Left ventricle myocardium inferior (tissue), 1 donor: ENCODE measurements at regions not wholly inside any gene's neighbourhood (a gene's known extent, or its start where the extent isn't known, plus 50 kb on each side); places are given as distances from the start of the nearest gene placed in this dataset.

Source experiments
- DNase-seq: peaks from one replicate; pipeline ENCODE4 v3.0.0-alpha.2; 2020
- H3K27ac ChIP-seq: fragments of 200-600 bp; replicated peaks from 2 replicates; pipeline ENCODE4 v1.8.0; 2021
- H3K27me3 ChIP-seq: fragments of 200-600 bp; 2 replicates; pipeline ENCODE4 v1.8.0; 2021; ENCODE audit warnings: low read depth
- H3K36me3 ChIP-seq: fragments of 200-600 bp; 2 replicates; pipeline ENCODE4 v1.8.0; 2021
- H3K4me1 ChIP-seq: fragments of 200-600 bp; 2 replicates; pipeline ENCODE4 v1.8.0; 2021
- H3K4me3 ChIP-seq: fragments of 200-600 bp; 2 replicates; pipeline ENCODE4 v1.8.0; 2021; ENCODE audit warnings: mild to moderate bottlenecking, moderate library complexity
- H3K9me3 ChIP-seq: fragments of 200-600 bp; replicated peaks from 2 replicates; pipeline ENCODE4 v1.8.0; 2021
- CTCF ChIP-seq: fragments of 200-600 bp; IDR thresholded peaks from 2 replicates; pipeline ENCODE4 v1.8.0; 2021; ENCODE audit warnings: antibody characterized with exemption, mild to moderate bottlenecking, borderline replicate concordance
- intact Hi-C: fragments of 100-400 bp; cut with micrococcal nuclease; formaldehyde crosslinking; loops from one replicate; pipeline ENCODE4 v1.11.0; 2022
- donor health status: DM: no; HTN: yes; CAD: no; lungs with severe emphysema.

DNA sequence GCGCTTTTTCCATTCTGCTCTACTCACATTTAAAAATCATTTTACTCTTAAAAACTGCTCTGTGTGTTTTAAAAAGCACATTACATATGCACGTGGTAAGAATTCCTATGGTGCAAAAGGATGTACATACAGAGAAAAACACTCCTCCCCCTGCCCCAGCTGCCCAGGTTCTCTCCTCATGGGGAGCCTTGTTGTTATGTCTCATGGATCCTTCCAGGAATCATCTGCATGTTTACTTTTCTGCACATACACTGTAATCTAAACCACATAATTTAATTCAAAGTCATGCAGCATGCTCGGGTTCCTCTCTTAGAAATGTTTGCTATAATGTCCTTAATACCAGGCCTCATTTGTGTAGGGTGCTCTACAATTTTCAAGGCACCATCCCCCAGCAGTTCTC lies 243.3 kb downstream of the LOXHD1 start:
- Histone ChIP-seq H3K9me3 (no peaks in the 10 kb centered on the region), H3K27me3 (no peaks in the 10 kb centered on the region), H3K36me3 (no peaks in the 10 kb centered on the region), H3K4me3 (no peak overlapping the region), H3K27ac (peak overlapping the region; percentile 93), H3K4me1 (peaks cover 95% of the 10 kb centered on the region)
- TF ChIP-seq CTCF = no peak
- no peak for DNase-seq
- intact Hi-C loops = no loop called here

GRCh38 chr18:46414863-46415262 lies 242.2 kb downstream of the LOXHD1 start:
- intact Hi-C loops = no loop called here

DNA sequence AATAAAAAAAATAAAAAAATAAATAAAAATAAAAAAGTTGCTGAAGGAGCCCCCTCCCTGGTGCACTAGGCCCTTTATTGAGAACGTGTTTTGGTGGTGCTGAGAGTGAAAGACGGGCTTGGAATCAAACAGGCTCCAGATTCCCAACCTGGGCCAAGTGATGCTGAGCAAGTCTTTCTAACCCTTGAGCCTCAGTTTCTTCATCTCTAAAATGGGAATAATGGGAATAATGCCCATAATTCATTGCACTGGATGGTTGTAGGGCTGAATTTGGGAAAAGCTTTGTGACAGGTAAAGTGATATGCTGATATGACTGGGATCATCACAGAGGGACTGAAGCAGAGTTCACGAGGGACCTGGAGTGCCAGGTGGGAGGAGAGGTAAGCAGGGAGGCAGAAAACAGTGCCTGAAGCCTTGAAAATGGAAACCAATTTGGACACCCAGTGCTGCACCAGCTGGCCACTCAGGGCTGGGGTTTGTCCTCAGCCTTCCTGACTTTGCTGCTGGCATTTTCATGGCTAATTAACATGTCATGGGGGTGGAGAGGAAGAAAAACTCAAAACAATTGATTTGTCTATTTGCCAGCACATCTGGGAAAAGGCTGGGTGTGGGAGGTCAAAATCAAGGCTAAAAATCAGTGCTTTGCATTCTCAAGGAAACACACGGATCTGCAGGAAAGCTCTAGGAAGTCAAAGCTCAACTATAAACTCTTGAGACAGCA lies 241.3 kb downstream of the LOXHD1 start:
- H3K27me3 ChIP-seq = no peaks in the 10 kb centered on the region
- H3K9me3 ChIP-seq = no peaks in the 10 kb centered on the region
- no peak overlapping the region for H3K4me3 ChIP-seq
- no peak for TF ChIP-seq CTCF
- DNase-seq = no peak
- intact Hi-C loops = no loop called here
- no peaks in the 10 kb centered on the region for H3K36me3 ChIP-seq
- H3K27ac ChIP-seq = peak overlapping the region; percentile 87
- peaks cover 93% of the 10 kb centered on the region for H3K4me1 ChIP-seq

More at GRCh38 chr18:46414863-46415262, 242.2 kb downstream of the LOXHD1 start:
- H3K4me3 ChIP-seq = no peak overlapping the region
- no peak for DNase-seq
- peaks cover 98% of the 10 kb centered on the region for H3K4me1 ChIP-seq
- no peaks in the 10 kb centered on the region for H3K9me3 ChIP-seq
- H3K36me3 ChIP-seq = no peaks in the 10 kb centered on the region
- no peak for TF ChIP-seq CTCF
- peak overlapping the region; percentile 43 for H3K27ac ChIP-seq
- no peaks in the 10 kb centered on the region for H3K27me3 ChIP-seq

GRCh38 chr18:46416706-46417638 lies 240.0 kb downstream of the LOXHD1 start:
- no peak for DNase-seq
- peak overlapping the region; percentile 87 for H3K27ac ChIP-seq
- H3K4me3 ChIP-seq = no peak overlapping the region
- TF ChIP-seq CTCF = no peak
- H3K27me3 ChIP-seq = no peaks in the 10 kb centered on the region
- peaks cover 80% of the 10 kb centered on the region for H3K4me1 ChIP-seq
- no peaks in the 10 kb centered on the region for H3K36me3 ChIP-seq
- intact Hi-C loops = no loop called here
- no peaks in the 10 kb centered on the region for H3K9me3 ChIP-seq

GRCh38 chr18:46418663-46419260 lies 238.3 kb downstream of the LOXHD1 start:
- Histone ChIP-seq H3K27ac (peak overlapping the region; percentile 87), H3K9me3 (no peaks in the 10 kb centered on the region), H3K27me3 (no peaks in the 10 kb centered on the region), H3K4me1 (peaks cover 68% of the 10 kb centered on the region), H3K36me3 (no peaks in the 10 kb centered on the region), H3K4me3 (peak overlapping the region; percentile 31)
- no peak for TF ChIP-seq CTCF
- intact Hi-C loops = no loop called here
- peak; percentile 69 for DNase-seq
